ENCODE measurements at regions not wholly inside any gene's neighbourhood (a gene's known extent, or its start where the extent isn't known, plus 50 kb on each side); places are given as distances from the start of the nearest gene placed in this dataset.

DNA sequence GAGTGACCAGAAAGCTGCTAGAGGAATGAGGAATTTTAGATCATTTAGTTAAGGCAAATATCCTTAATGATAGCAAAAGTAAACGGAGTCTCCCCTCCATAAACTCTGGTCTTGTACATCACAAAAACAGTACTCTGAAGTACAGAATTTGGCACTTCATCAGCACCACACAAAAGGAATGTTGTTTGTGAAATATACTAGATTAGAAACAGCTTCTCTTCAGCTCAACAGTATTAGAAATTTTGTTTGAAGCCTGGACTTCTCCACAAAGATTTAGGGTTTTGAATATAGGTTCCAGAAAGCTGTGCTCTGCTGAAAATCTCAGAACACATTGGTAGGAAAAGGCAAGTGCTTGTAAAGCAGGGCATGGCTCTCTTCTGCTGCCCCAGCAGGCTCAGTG, 135.1 kb upstream of the PTGFR start:
- intact Hi-C loops (cut with micrococcal nuclease) = no loop called here

DNA sequence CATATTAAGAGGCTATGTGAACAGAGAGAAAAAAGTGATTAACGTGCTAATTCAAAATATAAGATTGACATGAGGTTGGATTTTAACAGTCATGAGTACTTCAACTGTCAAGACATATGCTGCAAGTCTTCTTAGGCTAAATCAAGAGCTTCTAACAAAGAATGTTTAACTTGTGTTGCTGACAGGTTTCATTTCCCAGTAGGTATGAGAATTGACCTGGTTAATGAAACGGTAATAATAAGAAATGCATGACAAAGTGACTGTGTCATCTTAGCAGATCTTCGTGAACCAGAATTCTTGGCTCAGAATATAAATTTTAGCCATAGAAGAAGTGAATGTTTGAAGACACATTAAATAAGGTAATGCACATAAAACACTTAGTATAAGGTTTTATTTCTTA, 132.6 kb upstream of the PTGFR start:
- intact Hi-C loops (cut with micrococcal nuclease) = no loop called here

DNA sequence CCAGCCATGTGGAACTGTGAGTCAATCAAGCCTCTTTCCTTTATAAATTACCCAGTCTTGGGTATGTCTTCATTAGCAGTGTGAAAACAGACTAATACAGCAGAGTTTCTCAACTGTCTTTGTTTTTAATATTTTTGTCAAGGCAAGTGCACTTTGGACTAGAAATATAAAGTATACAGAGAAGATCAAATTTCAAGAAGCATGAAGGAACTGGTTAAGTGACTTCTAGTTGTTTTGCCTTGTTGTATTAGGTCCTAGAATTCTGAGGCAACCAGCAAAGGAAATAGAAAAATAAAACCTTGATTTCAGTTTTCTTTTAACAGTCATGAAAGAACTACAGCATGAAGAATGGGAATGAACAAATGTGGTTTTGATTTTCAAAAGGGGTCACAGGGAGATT, 131.1 kb upstream of the PTGFR start:
- intact Hi-C loops (cut with micrococcal nuclease) = no loop called here

DNA sequence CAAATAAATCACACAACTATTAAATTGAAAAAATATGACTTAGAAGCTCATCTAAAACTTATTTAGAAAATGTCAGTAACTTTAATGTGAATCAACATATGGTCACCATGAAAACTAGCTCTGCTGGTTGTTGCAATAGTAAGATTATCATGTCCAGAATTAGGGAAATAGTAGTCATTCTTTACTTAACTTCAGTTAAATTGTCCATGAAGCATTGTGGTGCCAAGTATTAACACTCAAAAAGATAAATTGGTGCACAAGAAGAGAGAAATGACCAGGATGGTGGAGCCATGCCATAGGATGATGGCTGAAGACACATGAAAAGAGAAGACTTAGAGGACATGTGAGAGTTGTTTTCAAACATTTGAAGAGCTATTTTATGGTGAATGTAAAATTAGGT, 130.2 kb upstream of the PTGFR start:
- intact Hi-C loops (cut with micrococcal nuclease) = no loop called here

DNA sequence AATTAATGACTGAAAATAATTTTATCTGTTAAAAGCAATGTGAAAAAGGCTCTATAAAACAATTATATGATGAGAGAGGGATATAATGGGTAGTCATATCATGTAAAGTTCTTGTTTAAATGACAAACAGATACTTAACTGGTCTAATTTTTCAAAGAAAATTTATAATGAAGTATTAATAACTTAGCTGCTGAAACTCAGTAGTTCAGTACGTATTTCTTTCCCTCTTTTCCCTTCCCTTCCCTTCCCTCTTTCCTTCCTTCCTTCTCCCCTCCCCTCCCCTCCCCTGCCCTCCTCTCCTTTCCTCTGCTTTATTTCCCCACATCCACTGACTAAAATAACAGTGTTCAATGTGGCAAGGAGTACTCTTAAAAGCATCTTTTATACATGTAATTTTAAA, 123.1 kb upstream of the PTGFR start:
- intact Hi-C loops (cut with micrococcal nuclease) = no loop called here

DNA sequence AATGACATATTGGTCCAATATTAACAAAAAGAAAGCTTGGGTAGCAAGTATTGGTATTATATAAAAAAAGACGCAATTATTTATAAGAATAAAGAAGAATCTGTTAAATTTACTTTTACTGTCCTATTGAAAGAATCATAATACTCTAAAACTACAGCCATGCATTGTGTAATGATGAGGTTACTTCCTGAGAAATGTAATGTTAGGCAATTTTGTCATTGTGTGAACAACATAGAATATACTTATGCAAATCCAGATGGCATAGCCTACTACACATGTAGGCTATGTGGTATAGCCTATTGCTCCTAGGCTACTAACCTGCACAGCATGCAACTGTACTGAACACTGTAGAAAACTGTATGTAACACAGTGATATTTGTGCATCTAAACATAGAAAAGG, 121.2 kb upstream of the PTGFR start:
- intact Hi-C loops (cut with micrococcal nuclease) = no loop called here

DNA sequence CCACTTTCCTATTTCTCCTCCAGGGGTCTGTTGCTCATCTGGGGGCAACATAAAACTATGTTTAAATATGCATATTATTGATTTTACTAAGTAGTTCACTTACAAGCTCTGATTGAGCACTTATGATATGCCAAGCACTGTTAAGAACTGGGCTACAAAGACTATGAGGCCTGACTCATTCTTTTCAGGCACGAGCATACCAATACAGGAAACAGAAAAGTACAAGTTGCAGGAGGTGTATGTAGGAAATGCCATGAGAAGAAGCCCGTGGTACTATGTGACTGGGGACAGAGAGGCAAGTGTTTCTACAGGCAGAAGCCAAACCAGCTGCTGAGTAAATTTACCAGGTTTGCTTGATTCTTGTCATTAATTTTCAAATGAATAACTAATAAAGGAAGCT, 120.4 kb upstream of the PTGFR start:
- intact Hi-C loops (cut with micrococcal nuclease) = loop anchor here (10.0 kb wide), 1 partner anchor 64 kb away; no protein-coding TSS in a partner anchor

DNA sequence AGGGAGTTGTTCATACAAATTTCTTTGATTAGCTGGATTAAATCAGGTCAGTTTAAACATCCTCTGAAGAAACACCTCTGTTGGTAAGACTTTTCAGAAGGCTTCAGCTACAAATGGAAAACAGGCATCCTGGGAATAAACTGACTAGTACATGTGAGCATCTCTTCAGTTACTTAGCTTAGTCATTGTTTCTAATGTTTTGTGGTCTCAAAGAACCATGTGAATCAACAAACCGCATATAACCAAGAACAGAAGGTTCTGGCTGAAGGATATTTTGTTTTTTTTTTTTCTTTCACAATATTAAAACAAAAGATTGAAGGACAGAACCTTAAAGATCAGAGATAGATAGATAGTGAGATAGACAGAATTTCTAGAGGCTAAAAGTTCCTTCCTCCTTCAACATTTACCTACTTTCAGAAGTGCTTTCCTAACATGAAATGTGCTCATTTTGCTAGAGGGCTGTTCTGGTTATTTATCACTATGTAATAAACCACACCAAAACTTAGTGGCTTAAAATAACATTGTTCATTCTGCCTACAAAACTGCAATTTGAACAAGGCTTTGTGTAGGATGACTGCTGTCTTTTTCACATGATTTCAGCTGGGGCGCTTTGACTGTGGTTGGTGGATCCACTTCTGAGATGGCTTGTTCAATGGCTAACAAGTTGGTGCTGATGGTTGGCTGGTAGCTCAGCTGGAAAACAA, 119.8 kb upstream of the PTGFR start:
- intact Hi-C loops (cut with micrococcal nuclease) = loop anchor here (10.0 kb wide), 1 partner anchor 64 kb away; no protein-coding TSS in a partner anchor

DNA sequence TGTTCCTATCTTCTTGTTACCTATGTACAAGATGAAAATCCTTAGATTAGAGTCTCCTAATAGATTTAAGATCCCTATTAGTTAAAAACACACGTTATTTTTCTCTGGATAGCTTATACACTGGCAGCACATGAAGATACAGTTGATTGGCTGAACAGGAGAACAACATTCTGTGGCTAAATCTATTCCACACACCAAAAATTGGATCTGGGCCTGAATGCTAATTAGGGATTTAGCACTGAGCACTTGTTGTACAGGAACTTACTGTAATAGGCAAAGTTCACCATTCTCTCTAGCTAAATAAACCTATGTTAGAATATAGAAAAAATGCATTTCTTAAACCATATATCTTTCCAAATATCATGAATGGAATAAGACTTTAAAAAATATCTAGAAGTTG, 117.1 kb upstream of the PTGFR start:
- intact Hi-C loops (cut with micrococcal nuclease) = loop anchor here (10.0 kb wide), 1 partner anchor 61 kb away; no protein-coding TSS in a partner anchor

DNA sequence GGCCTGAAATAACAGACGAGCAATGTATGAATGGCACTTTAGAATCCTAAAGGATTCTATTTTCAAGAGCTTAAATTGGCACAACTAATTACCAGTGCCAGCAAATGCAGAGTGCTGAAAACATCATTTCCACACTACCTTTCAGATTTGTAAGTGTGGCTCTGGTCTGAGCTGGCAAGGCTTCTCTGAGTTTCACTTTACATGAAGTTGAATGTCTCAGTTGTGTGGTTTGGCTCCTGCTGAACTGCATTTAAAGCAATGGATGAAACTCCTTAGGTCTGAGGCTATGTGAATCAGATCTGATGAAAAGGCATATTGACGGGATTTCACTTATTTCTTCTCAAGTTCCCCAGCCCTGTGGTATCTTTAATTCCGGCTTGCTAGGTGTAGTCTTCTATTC, 114.8 kb upstream of the PTGFR start:
- intact Hi-C loops (cut with micrococcal nuclease) = loop anchor here (10.0 kb wide), 1 partner anchor 59 kb away; no protein-coding TSS in a partner anchor

DNA sequence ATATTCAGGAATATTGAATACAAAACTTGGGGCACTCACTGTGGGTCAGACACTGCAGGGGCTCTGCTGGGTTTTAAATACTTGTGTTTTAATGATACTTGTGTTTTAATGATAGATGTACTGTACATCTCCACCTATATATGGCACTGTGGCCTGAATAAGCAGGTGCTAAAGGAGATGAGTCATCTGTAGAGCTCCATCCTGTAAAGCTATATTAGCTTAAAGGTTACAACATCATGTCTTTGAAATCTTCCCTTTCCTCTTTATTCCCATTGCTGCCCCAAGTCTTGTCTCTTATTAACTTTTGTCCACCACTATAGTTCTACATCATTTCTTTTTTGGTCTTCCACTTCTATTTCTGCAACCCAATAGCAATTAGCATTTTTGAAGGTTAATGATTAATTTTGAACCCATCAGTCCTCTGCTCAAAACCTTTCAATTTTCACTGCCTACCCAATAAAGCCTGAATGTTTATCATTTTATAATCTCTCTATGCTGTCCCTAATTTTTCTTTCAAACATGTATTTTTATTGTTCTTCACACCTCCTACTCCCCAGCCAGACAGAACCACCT, 113.3 kb upstream of the PTGFR start:
- intact Hi-C loops (cut with micrococcal nuclease) = loop anchor here (10.0 kb wide), 1 partner anchor 57 kb away; no protein-coding TSS in a partner anchor

DNA sequence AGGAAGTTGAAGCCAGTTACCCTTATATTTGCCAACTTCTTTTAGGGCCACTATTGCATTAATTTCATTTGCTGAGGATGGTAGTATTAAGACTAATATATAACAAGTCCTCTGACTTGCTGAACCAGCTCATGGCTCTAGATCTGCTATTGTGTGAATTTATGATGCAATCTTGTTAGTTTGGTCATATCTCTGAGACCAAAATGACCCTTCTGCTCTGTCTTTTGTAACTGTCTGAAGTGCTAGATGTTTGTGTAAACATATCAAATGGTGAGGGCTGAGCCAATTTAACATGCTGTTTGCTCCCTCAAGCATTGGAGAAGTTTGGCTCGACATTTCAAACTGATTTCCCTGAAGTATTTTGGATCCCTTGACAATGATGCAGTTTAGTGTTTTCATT, 106.9 kb upstream of the PTGFR start:
- intact Hi-C loops (cut with micrococcal nuclease) = no loop called here

DNA sequence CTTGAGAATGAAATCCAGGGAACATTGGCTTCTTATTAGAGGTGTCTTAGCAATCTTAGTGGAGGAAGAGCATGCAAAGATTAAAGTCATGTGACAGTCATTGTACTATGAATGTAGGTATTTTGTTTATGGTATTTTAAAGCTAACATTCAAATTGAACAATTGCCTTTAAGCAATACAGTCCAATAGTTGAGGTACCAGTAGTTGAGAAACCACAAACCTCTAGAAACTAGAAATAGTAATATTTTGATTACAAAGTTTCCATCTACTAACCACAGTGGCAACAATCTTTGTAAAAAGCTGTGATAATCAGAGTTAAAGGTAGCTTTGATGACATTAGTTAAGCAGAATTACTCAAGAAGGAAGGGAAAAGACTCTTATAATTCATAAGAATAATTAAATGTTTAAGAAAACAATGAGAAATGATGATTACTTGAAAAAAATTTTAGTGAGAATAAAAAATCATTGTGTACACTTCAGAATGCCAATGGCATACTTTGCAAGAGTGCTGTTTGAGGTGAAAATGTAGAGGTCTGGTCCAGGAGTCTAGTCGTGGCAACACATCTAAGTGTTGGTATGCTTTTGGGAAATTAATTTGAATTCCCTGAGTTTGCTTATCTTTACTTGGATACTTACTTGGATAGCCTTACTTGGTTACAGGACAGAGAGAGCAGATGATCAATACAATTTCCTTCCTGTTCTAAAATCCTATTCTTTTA, 104.9 kb upstream of the PTGFR start:
- intact Hi-C loops (cut with micrococcal nuclease) = no loop called here

DNA sequence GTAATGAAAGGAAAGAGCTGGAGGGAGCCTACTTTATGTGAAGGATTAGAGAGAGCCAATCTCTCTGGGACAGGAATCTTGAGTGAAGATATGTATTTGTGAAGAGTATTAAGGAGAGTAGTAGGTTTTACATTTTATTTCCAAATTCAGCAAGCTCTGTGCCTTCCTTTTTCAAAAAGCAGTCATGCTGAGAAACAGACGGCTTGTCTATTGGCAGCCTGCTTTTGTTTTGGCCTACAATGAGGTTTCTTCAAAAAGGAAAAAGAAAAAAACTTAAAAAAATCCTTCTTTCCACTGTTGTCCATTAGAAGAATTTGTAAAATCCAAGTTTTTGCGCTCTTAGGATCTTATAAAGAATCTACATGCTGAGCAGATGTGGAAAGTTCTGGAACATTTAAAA, 103.6 kb upstream of the PTGFR start:
- intact Hi-C loops (cut with micrococcal nuclease) = no loop called here

DNA sequence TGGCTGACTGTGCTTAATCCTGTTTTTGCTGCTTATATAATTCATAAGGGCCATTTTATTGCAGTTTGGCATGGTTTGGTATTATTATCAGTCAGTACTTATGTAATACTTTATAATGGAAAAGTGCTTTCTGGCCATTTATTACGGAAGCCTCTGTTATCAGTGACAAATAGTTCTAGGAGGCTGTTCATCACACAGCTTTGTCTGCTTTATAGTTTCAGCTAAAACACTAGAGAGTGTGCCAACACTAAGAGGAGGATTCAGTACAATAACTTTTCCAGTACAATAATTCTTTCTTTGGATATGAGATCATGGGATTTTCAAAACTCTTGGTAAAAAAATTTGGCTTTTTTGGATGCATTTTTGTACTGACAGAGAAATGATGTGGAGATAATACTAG, 102.9 kb upstream of the PTGFR start:
- intact Hi-C loops (cut with micrococcal nuclease) = no loop called here

DNA sequence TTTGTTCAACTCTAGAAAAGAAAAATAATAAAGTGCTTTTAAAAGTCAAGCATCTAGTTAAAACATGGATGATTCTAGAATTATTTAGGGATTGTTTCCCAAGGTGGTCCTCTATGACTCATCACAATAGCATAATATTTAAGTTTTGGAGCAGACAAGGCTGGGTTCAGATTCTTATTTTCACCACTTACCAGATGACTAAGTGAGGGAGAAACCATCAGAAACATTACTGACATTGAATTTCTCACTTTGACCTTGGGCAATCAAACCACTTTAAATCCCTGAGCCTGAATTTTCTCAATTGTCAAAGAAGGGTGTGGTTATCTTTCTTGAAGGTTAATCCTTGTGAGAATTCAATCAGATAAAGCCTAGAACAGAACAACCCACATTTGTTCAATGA, 102.5 kb upstream of the PTGFR start:
- intact Hi-C loops (cut with micrococcal nuclease) = no loop called here

DNA sequence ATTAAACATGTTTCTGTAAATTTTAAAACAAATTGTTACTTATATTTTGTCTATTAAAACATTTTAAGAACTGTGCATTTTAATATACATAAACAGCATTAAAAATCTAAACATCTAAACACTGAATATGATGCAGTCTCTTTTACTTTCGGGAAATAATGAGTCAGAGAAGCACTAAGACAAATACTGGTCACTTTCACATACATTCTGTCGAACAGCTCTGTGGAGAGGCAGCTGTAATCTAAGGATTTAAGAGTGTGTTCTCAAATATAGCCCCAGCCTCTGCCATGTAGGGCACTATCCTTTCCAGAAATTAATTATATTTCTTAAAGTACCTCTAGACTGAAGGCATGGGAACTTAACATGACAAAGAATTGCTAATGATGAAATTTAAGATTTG, 89.6 kb upstream of the PTGFR start:
- intact Hi-C loops (cut with micrococcal nuclease) = no loop called here

DNA sequence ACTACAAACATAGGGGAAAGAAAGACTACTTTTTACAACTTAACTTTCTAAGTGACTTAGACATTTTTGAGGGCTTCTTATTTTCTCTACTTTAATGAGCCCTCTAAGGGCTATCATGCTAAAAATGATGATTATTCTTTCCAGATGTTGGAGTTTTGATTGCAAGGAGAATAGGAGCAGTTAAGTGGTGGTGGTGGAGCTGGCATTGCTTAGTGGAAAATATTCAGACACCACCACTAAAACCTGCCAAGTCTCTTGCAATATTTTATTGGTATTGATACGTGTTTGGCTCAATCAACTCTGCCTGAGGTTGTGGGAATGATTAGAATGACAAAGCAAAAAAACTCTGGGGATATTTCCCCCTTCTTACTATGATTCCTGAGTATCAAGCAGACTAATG, 82.6 kb upstream of the PTGFR start:
- intact Hi-C loops (cut with micrococcal nuclease) = no loop called here

DNA sequence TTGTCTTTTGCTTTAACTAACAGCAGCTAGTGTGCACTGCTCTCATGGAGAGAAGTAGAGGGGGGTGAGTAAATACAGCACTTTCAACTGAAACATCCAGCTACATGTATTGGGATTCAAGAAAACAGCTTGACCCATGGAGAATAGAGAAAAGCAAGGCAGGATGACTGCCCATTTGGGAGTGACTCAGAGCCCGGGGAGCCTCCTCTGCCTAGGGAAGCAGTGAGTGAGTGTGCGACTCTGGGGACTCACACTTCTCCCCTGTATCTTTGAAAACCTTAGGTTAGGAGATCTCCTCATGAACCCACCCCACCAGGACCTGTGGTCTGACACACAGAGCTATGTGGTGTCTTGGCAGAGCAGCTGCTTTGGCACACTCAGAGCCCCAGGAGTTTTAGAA, 82.0 kb upstream of the PTGFR start:
- intact Hi-C loops (cut with micrococcal nuclease) = no loop called here

DNA sequence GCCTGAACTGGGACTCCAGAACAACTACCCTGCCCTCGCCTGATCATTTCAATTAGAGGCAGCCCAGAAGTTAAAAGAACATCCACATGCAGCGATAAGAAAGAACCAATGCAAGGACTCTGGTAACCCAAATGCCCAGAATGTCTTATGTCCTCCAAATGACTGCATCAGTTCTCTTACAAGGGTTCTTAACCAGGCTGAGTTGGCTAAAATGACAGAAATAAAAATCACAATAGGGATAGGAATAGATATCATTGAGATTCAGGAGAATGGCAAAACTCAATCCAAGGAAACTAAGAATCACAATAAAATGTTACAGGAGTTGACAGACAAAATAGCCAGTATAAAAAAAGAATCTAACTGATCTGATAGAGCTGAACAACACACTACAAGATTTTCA, 80.1 kb upstream of the PTGFR start:
- intact Hi-C loops (cut with micrococcal nuclease) = no loop called here

DNA sequence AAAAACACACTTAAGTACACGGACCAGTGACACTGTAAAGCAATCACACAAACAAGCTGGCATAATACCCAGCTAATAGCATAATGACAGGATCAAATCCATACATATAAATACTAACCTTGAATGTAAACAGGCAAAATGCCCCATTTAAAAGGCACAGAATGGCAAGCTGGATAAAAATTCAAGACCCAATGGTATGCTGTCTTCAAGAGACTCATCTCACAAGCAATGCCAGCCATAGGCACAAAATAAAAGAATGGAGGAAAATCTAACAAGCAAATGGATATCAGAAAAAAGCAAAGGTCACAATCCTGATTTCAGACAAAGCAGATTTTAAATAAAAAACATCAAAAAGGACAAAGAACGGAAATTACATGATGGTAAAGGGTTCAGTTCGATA, 79.1 kb upstream of the PTGFR start:
- intact Hi-C loops (cut with micrococcal nuclease) = no loop called here

DNA sequence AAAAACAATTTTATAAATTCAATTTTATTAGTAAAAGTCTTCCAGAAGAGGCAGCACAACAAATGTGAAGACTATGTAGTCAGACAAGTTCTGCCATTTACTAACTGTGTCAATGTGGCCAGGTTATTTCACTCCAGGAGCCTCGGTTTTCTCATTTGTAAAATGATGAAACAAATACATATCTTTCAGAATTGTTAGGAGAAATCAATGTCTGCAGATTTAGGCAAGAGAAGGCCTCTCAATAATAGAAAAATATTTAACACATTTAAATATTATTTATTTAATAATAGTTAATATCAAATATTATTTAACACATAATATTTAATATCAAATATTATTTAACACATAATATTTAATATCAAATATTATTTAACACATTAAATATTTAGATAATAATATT, 75.6 kb upstream of the PTGFR start:
- intact Hi-C loops (cut with micrococcal nuclease) = no loop called here

DNA sequence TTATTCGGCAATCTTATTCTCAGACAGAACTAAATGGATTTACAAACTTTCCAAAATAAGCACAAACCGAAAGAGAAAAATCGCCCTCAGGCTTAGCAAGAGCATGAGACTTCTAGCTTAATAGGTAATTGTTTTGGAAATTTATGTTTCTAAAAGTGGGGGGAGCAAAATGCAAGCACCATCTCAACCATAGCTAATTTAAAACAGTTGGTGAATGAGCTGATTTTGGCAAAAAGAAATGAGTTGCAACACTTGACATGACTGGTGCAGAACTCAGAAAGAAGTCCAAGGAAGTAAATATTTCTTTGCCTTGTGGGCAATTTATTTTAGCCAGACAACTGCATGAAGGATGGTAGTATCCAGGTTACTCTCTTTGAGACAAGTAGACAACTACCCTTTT, 71.5 kb upstream of the PTGFR start:
- intact Hi-C loops (cut with micrococcal nuclease) = no loop called here
